GM18873 (cell line): ENCODE measurements at regions not wholly inside any gene's neighbourhood (a gene's known extent, or its start where the extent isn't known, plus 50 kb on each side); places are given as distances from the start of the nearest gene placed in this dataset.

Experiments used
- ATAC-seq: cut with Tn5 transposase; IDR thresholded peaks from one replicate; pipeline ENCODE4 v1.9.1; 2021; ENCODE audit warnings: mild to moderate bottlenecking, moderate library complexity, moderate number of reproducible peaks; ENCODE audit not compliant: unreplicated experiment, low FRiP score

- ATAC-seq: no peak
Observed at GRCh38 chr3:72572489-72573007, 275.7 kb downstream of the SHQ1 start.

DNA sequence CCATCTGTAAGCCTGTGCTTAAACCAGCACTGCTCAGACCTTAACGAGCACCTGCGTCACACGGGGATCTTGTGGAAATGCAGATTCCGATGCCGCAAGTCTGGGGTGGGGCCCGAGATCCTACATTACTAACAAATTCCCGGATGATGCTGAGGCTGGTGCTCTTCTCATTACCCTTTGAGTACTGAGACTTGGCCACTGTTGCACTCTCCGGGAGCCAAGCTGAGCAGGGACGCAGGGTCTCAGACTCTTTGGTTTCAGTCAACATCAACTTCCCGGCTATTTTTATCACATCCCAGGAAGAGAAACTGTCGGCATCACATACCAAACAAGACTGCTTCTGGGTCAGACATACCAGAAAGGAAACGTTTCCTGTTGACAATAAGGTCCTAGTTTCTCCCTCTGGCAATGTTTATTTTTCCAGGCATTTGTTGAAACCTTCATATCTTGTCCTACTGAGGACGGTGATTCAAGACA is 276.6 kb downstream of the SHQ1 start:
- no peak for ATAC-seq

DNA sequence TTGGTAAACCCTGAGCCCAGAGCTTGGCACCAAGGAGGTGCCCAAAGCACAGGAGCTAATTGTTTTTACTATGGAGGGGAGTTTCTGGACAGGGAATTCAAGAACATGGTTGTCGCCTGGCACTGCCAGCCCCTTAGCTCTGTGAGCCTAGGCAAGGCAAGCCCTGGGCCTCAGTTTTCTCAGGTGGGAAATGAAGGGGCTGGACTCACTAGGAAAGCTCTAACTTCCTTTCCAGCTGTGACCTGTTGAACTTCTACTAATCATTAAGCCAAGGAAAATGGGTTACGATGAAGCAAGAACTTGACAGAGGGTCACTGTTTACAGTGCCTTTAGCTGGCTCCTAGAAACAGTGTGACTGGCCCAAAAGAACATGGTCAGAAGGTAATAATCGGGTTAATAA is 277.2 kb downstream of the SHQ1 start:
- no peak for ATAC-seq

- ATAC-seq: no peak
Observed at GRCh38 chr3:72569754-72570440, 278.3 kb downstream of the SHQ1 start.

GRCh38 chr3:72568083-72568482 is 280.2 kb downstream of the SHQ1 start:
- no peak for ATAC-seq

- ATAC-seq: no peak
Observed at GRCh38 chr3:72567474-72567873, 280.8 kb downstream of the SHQ1 start.

DNA sequence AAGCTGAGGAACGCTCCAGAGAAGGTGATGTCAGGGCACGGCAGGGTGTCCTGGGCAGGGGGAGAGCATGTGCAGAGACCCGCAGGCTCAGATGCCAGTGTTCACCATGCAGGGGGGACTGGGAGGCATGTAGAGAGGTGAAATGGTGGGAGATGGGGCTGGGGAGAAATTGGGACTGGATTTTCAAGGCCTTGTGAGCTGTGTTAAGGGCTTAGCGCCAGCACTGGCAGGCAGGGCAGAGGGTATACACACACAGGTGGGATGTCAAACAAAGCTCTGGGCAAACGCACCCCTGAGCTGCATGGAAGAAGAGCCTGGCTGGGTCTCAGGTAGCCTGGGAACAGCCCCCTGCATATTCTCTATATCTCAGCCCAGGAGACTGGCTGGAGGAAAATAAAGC is 282.7 kb downstream of the SHQ1 start:
- no peak for ATAC-seq

DNA sequence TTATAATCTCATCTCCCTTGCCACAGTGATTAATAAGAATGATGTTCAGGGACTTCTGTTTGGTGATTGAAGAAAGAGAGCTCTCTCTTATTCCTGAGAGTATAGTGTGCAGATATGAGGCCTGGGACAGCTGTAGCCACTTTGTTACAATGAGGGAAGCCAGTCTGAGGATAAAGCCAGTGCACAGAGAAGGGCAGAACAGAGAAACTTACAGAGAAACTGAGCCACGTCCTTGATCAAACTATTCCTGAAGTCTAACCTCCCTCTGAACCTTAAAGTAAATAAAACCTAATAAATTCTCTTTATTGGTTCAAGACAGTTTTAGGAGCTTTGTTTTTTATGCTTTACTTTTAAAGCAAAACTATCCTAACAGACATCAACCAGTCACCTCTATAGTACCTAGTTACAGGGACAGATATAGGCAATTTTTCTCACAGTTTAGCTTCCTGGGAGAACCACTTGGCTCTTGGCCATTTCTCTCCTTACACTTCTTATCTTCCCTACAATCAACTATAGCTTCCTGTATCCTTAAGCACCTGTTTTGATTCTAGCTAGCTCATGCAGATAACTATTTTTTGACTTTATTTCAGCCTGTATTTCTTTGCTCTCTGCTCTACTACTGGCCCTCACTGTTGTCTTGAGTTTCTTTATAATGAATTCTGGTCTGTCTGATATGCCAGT is 284.4 kb downstream of the SHQ1 start:
- no peak for ATAC-seq

DNA sequence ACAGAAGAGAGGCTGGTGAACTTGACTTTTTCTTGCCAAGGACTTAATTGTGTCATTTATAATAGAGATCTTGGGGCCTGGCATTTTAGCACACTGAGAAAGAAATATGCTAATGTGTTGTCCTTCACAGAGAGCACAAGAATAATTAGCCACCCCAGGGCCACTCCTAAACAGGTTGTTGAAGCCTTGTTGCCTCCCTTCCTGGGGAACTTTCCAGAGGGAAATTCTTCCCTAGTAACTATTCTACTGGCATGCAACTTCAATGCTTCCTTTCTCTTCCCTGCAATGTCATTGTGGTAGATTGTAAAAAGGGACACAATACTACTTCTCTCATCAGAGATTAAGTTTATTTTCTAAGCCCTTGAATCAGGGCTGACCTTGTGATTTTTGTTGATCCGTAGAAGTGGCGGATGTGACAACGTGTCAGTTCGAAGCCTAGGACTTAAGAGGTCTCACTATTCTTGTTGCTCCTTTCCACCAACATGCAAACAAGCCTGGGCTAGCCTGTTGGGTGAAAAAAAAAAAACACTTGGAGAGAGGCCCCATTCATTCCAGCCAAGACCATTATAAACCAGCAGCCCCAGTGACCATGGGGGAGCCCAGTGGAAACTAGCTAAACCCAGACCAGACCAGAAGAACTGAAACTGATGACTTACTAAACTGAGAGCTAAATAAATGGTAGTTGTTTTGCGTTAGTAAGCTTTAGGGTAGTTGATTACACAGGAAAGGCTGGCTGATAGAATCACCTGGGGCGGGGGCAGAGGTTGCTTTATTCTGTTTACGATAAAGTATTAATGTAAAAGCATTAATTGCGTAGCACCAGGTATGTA is 287.2 kb downstream of the SHQ1 start:
- ATAC-seq: no peak

- no peak for ATAC-seq
Observed at GRCh38 chr3:72559385-72559784, 288.9 kb downstream of the SHQ1 start.

DNA sequence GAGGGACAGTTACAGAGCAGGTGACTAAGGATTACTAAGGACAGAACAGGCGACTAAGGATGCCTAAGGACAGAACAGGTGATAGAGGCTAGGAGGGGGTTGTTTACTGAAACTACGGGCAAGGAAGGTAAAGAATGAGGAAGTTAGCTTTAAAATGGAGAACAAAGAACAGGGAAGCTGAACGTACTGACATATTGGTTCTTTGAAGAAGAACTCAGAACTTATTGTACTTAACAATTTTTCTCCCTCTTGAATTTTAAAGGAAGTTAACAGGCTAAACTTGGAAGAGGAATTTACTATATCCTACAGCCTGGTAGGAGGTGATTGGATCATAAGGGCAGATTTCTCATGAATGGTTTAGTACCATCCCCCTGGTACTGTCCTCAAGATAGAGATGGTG is 290.2 kb downstream of the SHQ1 start:
- no peak for ATAC-seq

- no peak for ATAC-seq
Observed at GRCh38 chr3:72555714-72556113, 292.5 kb downstream of the SHQ1 start.

DNA sequence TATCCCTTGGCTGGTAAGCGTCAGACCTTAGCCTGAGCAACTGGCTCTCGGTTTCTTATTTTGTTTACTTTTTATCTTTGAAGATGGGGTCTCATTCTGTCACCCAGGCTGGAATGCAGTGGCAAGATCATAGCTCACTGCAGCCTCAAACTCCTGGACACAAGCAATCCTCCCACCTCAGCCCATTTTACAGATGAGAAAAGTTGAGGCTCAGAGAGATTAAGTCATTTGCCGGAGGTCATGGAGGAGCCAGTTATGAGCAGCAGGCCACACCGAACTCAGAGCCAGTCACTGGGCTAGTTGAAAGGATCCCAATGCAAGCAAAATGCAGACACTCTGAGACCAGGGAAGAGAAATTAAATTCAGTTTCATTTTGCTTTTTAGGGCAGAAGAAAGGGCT is 293.6 kb downstream of the SHQ1 start:
- no peak for ATAC-seq

- no peak for ATAC-seq
Observed at GRCh38 chr3:72553298-72553697, 294.9 kb downstream of the SHQ1 start.

DNA sequence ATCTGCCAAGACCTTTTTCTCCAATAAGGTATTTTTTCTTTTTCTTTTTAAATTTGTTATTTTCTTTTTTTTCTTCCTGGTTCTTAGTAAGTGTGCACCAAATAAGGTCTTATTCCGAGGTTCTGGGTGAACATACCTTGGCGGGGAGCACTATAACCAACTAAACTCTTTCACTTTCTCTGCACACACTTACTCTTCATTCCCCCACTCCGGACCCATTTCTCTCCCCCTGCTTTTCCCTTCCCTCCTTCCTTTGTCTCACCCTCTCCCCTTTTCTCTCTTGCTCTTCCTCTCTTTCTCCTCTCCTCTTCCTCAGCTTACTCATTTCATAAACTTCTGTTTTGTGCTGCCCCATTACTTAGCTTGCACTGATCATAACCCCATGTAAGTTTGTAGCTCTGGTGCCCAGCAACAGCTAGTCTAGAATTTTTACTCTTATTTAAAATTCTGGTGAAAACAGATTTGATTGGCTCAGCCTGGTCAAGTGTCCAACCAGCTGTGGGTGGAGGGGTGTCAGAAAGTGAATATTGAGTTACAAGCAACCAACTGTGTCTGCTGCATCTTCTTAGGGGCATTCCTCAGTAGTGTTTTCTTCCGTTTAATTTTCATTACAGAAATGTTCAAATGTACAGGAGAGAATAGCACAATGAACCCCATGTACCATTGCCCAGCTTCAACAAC is 297.5 kb downstream of the SHQ1 start:
- ATAC-seq: no peak

DNA sequence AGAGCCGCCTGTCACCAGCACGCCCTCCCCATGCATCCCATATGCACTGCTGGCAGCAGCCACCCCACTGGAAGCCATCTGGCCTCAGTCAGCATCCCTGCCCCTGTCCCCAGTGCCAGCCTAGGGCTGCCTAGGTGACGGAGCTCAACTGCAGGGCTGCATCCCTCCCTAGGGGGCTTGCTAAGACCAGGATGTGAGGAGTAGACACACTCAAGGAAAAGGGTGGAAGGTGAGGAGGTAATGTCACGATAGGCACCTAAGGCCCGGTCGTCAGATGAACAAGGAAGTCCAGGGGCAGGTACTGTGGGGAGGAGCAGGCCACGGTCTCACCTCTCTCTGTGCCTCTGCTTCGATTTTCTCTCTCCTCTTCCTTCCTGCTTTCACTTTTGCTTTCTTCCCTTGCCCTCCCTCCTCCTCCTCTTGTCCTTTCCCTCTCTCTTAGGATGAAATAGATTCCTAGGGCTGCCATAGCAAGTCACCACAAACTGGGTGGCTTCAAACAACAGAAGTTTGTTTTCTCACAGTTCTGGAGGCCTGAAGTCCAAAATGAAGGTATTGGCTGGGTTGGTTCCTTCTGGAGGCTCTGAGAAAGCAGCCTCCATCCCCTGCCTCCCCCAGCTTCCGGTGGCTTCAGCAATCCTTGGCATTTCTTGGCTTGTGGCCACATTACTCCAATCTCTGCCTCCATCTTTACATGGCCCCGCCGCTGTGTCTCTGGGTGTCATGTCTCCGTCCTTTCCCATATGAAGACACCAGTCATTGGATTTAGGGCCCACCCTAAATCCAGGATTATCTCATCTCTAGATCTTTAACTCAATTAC is 298.3 kb downstream of the SHQ1 start:
- ATAC-seq: no peak

GRCh38 chr3:72548981-72549380 is 299.3 kb downstream of the SHQ1 start:
- no peak for ATAC-seq

DNA sequence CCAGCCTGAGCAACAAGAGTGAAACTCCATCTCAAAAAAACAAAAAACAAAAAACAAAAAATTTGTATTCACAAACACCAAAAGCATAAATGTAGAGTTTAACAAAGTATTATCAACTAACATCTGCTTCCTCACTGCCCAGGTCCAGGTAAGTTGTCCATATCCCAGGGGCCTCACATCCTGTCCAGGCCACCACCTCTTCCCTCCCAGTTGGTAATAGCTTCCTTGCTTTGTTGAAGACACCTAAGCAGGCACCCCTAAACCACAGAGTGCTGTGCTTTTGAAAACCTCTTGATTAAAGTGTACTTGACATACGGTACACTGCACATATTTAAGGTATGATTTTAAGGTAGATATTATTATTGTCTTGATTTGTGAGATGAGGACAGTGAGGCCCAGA is 299.8 kb downstream of the SHQ1 start:
- no peak for ATAC-seq

- ATAC-seq: no peak
Observed at GRCh38 chr3:72547183-72547582, 301.1 kb downstream of the SHQ1 start.

DNA sequence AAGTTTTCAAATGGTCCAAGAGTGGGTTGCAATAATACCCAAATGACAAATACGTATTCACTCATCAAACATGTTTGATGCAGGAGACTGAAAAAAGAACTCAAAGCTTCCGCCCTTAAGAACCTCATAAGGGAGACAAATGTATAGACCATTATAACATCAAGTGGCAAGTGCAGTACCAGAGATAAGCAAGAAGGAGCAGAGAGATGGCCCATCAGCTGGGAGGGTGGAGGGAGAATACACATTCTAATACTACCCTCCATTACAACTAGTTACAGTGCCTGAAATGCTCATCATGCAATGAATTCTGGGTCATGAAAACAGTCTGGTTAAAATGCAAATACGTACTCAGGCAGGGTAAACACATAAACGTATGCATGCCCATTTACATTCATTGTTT is 304.0 kb downstream of the SHQ1 start:
- no peak for ATAC-seq
